HUES64 (cell line): ENCODE measurements at regions not wholly inside any gene's neighbourhood (a gene's known extent, or its start where the extent isn't known, plus 50 kb on each side); places are given as distances from the start of the nearest gene placed in this dataset.
"Not testable (repeated sequence)": the region's sequence is repeated elsewhere in the genome, so short reads cannot be mapped to it uniquely, and the experiment has no call there.

Experiments used
- H3K27ac ChIP-seq: 2 replicates; pipeline ENCODE4 v1.7.0; 2013; ENCODE audit warnings: low read depth, low read length, inconsistent platforms
- H3K27me3 ChIP-seq: 2 replicates; pipeline ENCODE4 v1.6.1; 2013; ENCODE audit warnings: mild to moderate bottlenecking, low read length; ENCODE audit not compliant: insufficient read depth
- H3K36me3 ChIP-seq: 2 replicates; pipeline ENCODE4 v1.6.1; 2013; ENCODE audit warnings: mild to moderate bottlenecking, low read length; ENCODE audit not compliant: insufficient read depth
- H3K4me1 ChIP-seq: 2 replicates; pipeline ENCODE4 v1.6.1; 2013; ENCODE audit warnings: mild to moderate bottlenecking, low read length, moderate library complexity; ENCODE audit not compliant: insufficient read depth
- H3K4me3 ChIP-seq: 2 replicates; pipeline ENCODE4 v1.5.1; 2013; ENCODE audit warnings: mild to moderate bottlenecking, low read length, moderate library complexity
- H3K9ac ChIP-seq: 2 replicates; pipeline ENCODE4 v1.6.1; 2013; ENCODE audit warnings: mild to moderate bottlenecking, low read depth, low read length
- H3K9me3 ChIP-seq: 2 replicates; pipeline ENCODE4 v1.6.1; 2013; ENCODE audit warnings: low read depth, low read length; ENCODE audit not compliant: insufficient read depth
- WGBS: fragments of 150-250, 120-280 bp; methylation state at CpG from one replicate; pipeline ENCODE4 v1.1.7; 2013; ENCODE audit warnings: missing lambda C conversion rate; 5-methylcytosine and 5-hydroxymethylcytosine counted together

DNA sequence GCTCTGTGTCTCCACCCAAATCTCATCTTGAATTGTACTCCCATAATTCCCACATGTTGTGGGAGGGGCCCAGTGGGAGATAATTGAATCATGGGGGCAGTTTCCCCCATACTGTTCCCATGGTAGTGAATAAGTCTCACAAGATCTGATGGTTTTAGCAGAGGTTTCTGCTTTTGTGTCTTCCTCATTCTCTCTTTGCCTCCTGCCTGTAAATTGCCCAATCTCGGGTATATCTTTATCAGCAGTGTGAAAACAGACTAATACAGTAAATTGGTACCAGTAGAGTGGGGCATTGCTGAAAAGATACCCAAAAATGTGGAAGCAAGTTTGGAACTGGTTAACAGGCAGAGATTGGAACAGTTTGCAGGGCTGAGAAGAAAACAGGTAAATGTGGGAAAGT lies 278.1 kb upstream of the PCDH9 start:
- not testable (repeated sequence) for H3K27ac ChIP-seq, H3K36me3 ChIP-seq, H3K4me3 ChIP-seq, H3K4me1 ChIP-seq, H3K9me3 ChIP-seq, H3K27me3 ChIP-seq, H3K9ac ChIP-seq
- WGBS: 100% methylated on average over 1 of the region's 1 CpG

GRCh38 chr13:67506407-67506806 lies 276.3 kb upstream of the PCDH9 start:
- H3K4me3 ChIP-seq: no peak overlapping the region
- no peak overlapping the region for H3K9ac ChIP-seq
- no peaks in the 10 kb centered on the region for H3K36me3 ChIP-seq
- no peaks in the 10 kb centered on the region for H3K9me3 ChIP-seq
- H3K4me1 ChIP-seq: no peaks in the 10 kb centered on the region
- no peaks in the 10 kb centered on the region for H3K27me3 ChIP-seq
- no peak overlapping the region for H3K27ac ChIP-seq

DNA sequence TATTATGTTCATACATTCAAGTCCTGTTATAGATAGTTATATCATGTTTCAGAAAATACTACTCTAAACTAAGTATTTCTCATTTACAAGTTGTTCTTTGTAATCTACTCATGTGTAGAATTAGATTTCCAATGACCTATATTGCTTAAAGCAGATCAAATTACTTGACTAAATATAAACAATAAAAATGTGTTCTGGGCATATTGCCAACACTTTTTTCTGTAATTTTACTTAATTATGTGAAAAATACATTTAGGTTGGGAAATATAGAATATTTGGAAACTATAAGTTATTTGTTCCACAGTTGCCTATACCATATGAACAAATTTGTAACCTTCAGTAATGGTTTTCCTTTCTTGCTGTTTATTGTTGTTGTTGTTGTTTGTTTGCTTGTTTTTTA lies 275.2 kb upstream of the PCDH9 start:
- Histone ChIP-seq H3K4me3 (no peak overlapping the region), H3K27me3 (no peaks in the 10 kb centered on the region), H3K9ac (no peak overlapping the region), H3K36me3 (no peaks in the 10 kb centered on the region), H3K9me3 (no peaks in the 10 kb centered on the region), H3K4me1 (no peaks in the 10 kb centered on the region), H3K27ac (no peak overlapping the region)

- H3K4me3 ChIP-seq: no peak overlapping the region
- H3K9me3 ChIP-seq: no peaks in the 10 kb centered on the region
- no peaks in the 10 kb centered on the region for H3K36me3 ChIP-seq
- no peaks in the 10 kb centered on the region for H3K27me3 ChIP-seq
- no peak overlapping the region for H3K27ac ChIP-seq
- no peaks in the 10 kb centered on the region for H3K4me1 ChIP-seq
- 93% methylated on average over 2 of the region's 3 CpGs for WGBS
- no peak overlapping the region for H3K9ac ChIP-seq
These were observed 268.8 kb upstream of the PCDH9 start for GRCh38 chr13:67498948-67499347.

DNA sequence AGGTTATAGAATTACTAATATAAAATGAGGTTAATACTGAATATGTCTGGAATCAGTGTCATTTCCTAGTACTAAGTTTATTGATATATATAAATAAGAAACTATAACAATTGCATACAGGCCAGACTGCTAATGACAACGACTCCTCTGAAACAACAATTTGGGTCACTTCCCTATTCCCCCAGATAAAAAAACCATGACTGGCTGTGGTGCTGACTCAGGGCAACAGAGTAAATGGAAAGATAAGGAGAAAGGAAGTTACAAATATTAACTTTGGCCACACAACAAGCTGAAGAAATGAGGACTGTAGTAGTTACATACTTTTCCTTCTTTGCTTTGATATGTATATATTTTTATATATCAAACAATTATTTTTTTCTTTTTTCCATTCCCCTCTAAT lies 263.7 kb upstream of the PCDH9 start:
- no peak overlapping the region for H3K4me3 ChIP-seq
- H3K9ac ChIP-seq: no peak overlapping the region
- no peaks in the 10 kb centered on the region for H3K9me3 ChIP-seq
- H3K27ac ChIP-seq: no peak overlapping the region
- no peaks in the 10 kb centered on the region for H3K27me3 ChIP-seq
- H3K36me3 ChIP-seq: no peaks in the 10 kb centered on the region
- WGBS: 80% methylated on average over 1 of the region's 1 CpG
- H3K4me1 ChIP-seq: no peaks in the 10 kb centered on the region; the same call in 1 of the 2 replicates

GRCh38 chr13:67489016-67489415 lies 258.9 kb upstream of the PCDH9 start:
- H3K27ac ChIP-seq: no peak overlapping the region
- WGBS: 78% methylated on average over 2 of the region's 2 CpGs
- no peaks in the 10 kb centered on the region for H3K27me3 ChIP-seq
- no peaks in the 10 kb centered on the region; the same call in 1 of the 2 replicates for H3K4me1 ChIP-seq
- no peak overlapping the region for H3K4me3 ChIP-seq
- H3K9ac ChIP-seq: no peak overlapping the region
- no peaks in the 10 kb centered on the region for H3K36me3 ChIP-seq
- H3K9me3 ChIP-seq: no peaks in the 10 kb centered on the region

GRCh38 chr13:67481445-67481844 lies 251.3 kb upstream of the PCDH9 start:
- Histone ChIP-seq H3K27ac (no peak overlapping the region), H3K9ac (no peak overlapping the region), H3K4me1 (no peaks in the 10 kb centered on the region), H3K36me3 (no peaks in the 10 kb centered on the region), H3K4me3 (no peak overlapping the region), H3K9me3 (no peaks in the 10 kb centered on the region), H3K27me3 (no peaks in the 10 kb centered on the region)
- WGBS: no CpG with 5 or more reads among the region's 1 CpG

DNA sequence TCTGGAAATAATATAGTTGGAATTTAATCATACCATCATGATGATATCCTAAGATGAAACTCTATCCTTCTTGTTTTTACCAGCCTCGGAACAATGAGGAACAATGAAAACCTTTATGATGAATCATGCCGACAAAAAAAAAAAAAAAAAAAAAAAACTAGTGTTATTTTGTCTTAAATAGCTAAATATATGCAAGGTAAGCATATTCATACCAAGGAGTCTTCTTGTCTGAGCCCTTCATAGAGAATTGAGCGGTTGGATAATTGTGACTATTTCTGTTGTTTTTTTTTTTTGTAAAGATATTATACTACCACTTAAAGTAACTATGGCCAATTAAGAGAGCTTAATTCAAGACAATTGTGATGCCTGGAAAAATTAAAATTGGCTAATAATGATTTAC lies 244.0 kb upstream of the PCDH9 start:
- Histone ChIP-seq H3K27me3 (no peaks in the 10 kb centered on the region), H3K4me3 (no peak overlapping the region), H3K9ac (no peak overlapping the region), H3K4me1 (no peaks in the 10 kb centered on the region), H3K27ac (no peak overlapping the region), H3K9me3 (no peaks in the 10 kb centered on the region), H3K36me3 (no peaks in the 10 kb centered on the region)
- WGBS: no CpG with 5 or more reads among the region's 3 CpGs

DNA sequence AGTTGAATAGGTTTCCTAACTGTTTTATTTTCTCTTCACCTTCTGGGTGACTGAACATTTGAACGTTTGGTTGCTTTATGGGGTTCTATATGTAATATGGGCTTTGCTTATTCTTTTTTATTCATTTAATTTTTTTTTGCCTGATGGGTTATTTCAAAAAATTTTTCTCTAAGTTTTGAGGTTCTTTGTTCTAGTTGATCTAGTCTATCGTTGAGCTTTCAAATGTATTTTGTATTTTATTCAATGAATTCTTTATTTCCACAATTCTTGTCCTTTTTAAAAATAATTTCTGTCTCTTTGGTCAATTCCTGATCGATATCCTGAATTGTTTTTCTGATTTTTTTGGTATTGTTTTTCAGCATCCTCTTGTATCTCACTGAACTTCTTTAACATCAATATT lies 239.5 kb upstream of the PCDH9 start:
- no peak overlapping the region for H3K9ac ChIP-seq
- H3K27ac ChIP-seq: no peak overlapping the region
- no peak overlapping the region for H3K4me3 ChIP-seq
- no peaks in the 10 kb centered on the region for H3K27me3 ChIP-seq
- no peaks in the 10 kb centered on the region for H3K4me1 ChIP-seq
- H3K9me3 ChIP-seq: no peaks in the 10 kb centered on the region
- no CpG with 5 or more reads among the region's 3 CpGs for WGBS
- H3K36me3 ChIP-seq: no peaks in the 10 kb centered on the region

DNA sequence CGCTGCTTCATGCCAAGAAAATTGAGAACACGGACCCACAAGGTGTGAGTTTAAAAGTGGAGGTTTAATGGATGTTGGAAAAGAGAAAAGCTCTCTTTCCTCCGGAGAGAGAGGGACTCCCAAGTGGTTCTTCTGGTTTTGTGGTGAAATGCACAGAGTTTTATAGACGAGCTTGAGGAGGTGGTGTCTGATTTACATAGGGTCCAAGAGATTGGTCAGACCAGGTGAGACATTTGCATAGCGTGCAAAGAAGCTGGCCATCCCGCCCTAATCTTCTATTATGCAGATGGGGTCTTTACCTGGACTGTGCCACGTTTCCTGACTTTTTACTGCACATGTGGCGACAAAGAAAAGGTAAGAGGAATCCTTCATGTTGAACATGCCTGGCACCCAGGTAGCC lies 236.4 kb upstream of the PCDH9 start:
- no peaks in the 10 kb centered on the region for H3K4me1 ChIP-seq
- no peak overlapping the region for H3K9ac ChIP-seq
- H3K27ac ChIP-seq: no peak overlapping the region
- no peaks in the 10 kb centered on the region for H3K36me3 ChIP-seq
- H3K27me3 ChIP-seq: no peaks in the 10 kb centered on the region
- H3K9me3 ChIP-seq: no peaks in the 10 kb centered on the region
- 93% methylated on average over 8 of the region's 8 CpGs for WGBS
- no peak overlapping the region for H3K4me3 ChIP-seq

DNA sequence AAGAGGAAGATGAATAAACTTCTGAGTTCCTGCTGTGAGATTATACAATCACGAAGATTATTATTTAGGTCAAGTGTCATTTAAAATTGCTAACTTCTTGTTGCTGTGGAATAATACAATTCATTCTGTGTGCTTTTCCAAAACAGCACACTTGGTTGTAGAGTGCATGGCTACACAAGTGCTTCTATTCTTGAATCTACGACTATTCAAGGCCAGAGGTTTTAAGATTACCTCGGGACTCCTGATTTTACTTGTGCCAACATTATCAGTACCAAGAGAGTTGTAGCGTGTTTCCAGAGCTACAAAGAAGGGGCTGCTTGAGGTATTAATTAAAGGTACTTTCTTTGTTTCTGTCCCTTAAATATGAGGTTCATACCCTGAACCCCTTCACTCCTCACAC lies 234.0 kb upstream of the PCDH9 start:
- no peaks in the 10 kb centered on the region for H3K27me3 ChIP-seq
- no peaks in the 10 kb centered on the region for H3K36me3 ChIP-seq
- H3K9ac ChIP-seq: no peak overlapping the region
- H3K9me3 ChIP-seq: no peaks in the 10 kb centered on the region
- WGBS: 93% methylated on average over 4 of the region's 4 CpGs
- H3K4me1 ChIP-seq: no peaks in the 10 kb centered on the region
- no peak overlapping the region for H3K4me3 ChIP-seq
- H3K27ac ChIP-seq: no peak overlapping the region

DNA sequence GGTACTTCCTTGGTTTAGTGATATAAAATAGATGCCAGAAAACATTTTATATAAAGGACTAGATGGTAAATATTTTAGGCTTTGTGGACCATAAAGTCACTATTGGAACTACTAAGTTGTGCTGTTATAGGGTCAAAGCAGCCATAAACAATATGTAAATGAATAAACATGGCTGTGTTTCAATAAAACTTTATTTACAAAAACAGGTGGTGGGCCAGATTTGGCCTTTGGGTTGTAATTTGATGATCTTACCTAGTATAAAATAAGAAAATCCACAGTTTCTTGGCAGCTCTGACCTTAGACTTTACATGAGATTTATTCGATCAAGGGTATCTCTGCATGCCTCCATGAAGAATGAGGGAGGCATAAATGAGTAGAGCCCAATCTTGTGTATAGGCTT lies 232.0 kb upstream of the PCDH9 start:
- no peaks in the 10 kb centered on the region for H3K36me3 ChIP-seq
- no peak overlapping the region for H3K27ac ChIP-seq
- WGBS: 92% methylated on average over 1 of the region's 1 CpG
- H3K4me3 ChIP-seq: no peak overlapping the region
- no peaks in the 10 kb centered on the region for H3K9me3 ChIP-seq
- H3K27me3 ChIP-seq: no peaks in the 10 kb centered on the region
- no peak overlapping the region for H3K9ac ChIP-seq
- no peaks in the 10 kb centered on the region for H3K4me1 ChIP-seq
